HepG2 (cell line): ENCODE measurements at regions not wholly inside any gene's neighbourhood (a gene's known extent, or its start where the extent isn't known, plus 50 kb on each side); places are given as distances from the start of the nearest gene placed in this dataset.

Experiments
- CTCF ChIP-seq: sonication (generic); formaldehyde crosslinking; IDR thresholded peaks from 2 replicates; pipeline ENCODE4 v1.5.0; 2020; ENCODE audit warnings: mild to moderate bottlenecking, missing genetic modification reagents, moderate library complexity
- KMT2B ChIP-seq: IDR thresholded peaks from 2 replicates; pipeline ENCODE4 v1.6.1; 2016; ENCODE audit warnings: missing genetic modification reagents, missing compliant biosample characterization
- TF ChIP-seq, protein P1 (sequence below): fragments of 450-650 bp; IDR thresholded peaks from 2 replicates; pipeline ENCODE4 v1.6.1; 2016
- TF ChIP-seq, protein P2 (sequence below): sonication (generic); formaldehyde crosslinking; IDR thresholded peaks from 2 replicates; pipeline ENCODE4 v1.4.0; 2020; ENCODE audit warnings: mild to moderate bottlenecking, missing genetic modification reagents

- TF ChIP-seq CTCF (CRISPR knock-in tag) (no peak), KMT2B (CRISPR knock-in tag) (no peak)
- TF ChIP-seq, protein P1, sequence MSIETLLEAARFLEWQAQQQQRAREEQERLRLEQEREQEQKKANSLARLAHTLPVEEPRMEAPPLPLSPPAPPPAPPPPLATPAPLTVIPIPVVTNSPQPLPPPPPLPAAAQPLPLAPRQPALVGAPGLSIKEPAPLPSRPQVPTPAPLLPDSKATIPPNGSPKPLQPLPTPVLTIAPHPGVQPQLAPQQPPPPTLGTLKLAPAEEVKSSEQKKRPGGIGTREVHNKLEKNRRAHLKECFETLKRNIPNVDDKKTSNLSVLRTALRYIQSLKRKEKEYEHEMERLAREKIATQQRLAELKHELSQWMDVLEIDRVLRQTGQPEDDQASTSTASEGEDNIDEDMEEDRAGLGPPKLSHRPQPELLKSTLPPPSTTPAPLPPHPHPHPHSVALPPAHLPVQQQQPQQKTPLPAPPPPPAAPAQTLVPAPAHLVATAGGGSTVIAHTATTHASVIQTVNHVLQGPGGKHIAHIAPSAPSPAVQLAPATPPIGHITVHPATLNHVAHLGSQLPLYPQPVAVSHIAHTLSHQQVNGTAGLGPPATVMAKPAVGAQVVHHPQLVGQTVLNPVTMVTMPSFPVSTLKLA = no peak
- TF ChIP-seq, protein P2, sequence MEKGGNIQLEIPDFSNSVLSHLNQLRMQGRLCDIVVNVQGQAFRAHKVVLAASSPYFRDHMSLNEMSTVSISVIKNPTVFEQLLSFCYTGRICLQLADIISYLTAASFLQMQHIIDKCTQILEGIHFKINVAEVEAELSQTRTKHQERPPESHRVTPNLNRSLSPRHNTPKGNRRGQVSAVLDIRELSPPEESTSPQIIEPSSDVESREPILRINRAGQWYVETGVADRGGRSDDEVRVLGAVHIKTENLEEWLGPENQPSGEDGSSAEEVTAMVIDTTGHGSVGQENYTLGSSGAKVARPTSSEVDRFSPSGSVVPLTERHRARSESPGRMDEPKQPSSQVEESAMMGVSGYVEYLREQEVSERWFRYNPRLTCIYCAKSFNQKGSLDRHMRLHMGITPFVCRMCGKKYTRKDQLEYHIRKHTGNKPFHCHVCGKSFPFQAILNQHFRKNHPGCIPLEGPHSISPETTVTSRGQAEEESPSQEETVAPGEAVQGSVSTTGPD = no peak
Measured at GRCh38 chr1:83115785-83116184, 883.1 kb downstream of the TTLL7 start.
